Panc1 (cell line): ENCODE measurements at regions not wholly inside any gene's neighbourhood (a gene's known extent, or its start where the extent isn't known, plus 50 kb on each side); places are given as distances from the start of the nearest gene placed in this dataset.
A peak's percentile ranks its signal among the peaks of the same experiment; 100 is the strongest.
"Not testable (repeated sequence)": the region's sequence is repeated elsewhere in the genome, so short reads cannot be mapped to it uniquely, and the experiment has no call there.

Experiments used
- ATAC-seq: fragments of 200-7000 bp; cut with Tn5 transposase; 2 replicates; pipeline ENCODE4 v1.9.1; 2020; ENCODE audit warnings: mild to moderate bottlenecking, moderate library complexity
- BruUV-seq: library from RNA; stranded (reverse); fragments of 400-500 nt; replicated peaks from 2 replicates; lab custom pipeline; 2021; lab: Mats Ljungman, UMichigan
- CTCF ChIA-PET: fragments of 300-600 bp; sonication (Branson Sonifier 250); formaldehyde crosslinking; loops from one replicate; lab custom pipeline; 2022; ENCODE audit warnings: antibody characterized with exemption; lab: Charles Lee
- POLR2A ChIA-PET: fragments of 300-600 bp; sonication (Branson Sonifier 250); formaldehyde crosslinking; loops from one replicate; lab custom pipeline; 2022; ENCODE audit warnings: antibody characterized with exemption; lab: Charles Lee
- DNase-seq: peaks from one replicate; pipeline ENCODE4 v3.0.0-alpha.2; 2010; ENCODE audit warnings: low read depth, low spot score
- H3K27ac ChIP-seq: 2 replicates; pipeline ENCODE4 v1.5.1; 2011; ENCODE audit warnings: mild to moderate bottlenecking, low read length, inconsistent platforms
- H3K27me3 ChIP-seq: fragments of 200-500 bp; sonication (Bioruptor generic); 2 replicates; pipeline ENCODE4 v1.6.0; 2014; ENCODE audit warnings: low read length, inconsistent platforms; ENCODE audit not compliant: control insufficient read depth, insufficient read depth
- H3K36me3 ChIP-seq: fragments of 200-500 bp; sonication (Bioruptor generic); 2 replicates; pipeline ENCODE4 v1.5.1; 2014; ENCODE audit warnings: inconsistent platforms, mild to moderate bottlenecking, low read length, moderate library complexity; ENCODE audit not compliant: control insufficient read depth, insufficient read depth
- H3K4me1 ChIP-seq: 2 replicates; pipeline ENCODE4 v1.5.1; 2011; ENCODE audit warnings: inconsistent platforms, mild to moderate bottlenecking, low read length, moderate library complexity; ENCODE audit not compliant: control insufficient read depth, insufficient read depth
- H3K4me3 ChIP-seq, 2 experiments: 2 replicates each; pipeline ENCODE4 v1.5.1; 2011 to 2012; ENCODE audit warnings: low read depth in 2 of 2, low read length in 2 of 2, mild to moderate bottlenecking in 2 of 2, inconsistent platforms in 1 of 2, moderate library complexity in 1 of 2
- H3K9me3 ChIP-seq: fragments of 200-500 bp; sonication (Bioruptor generic); 2 replicates; pipeline ENCODE4 v1.5.1; 2014; ENCODE audit warnings: low read depth, mild to moderate bottlenecking, inconsistent platforms, low read length, moderate library complexity; ENCODE audit not compliant: control insufficient read depth, insufficient read depth
- in situ Hi-C: cut with HindIII; loops from 2 replicates; pipeline ENCODE4 v1.10.0; 2016; ENCODE audit warnings: low sequenced_read_pairs, low pct_unique_long_range_greater_than_20kb
- intact Hi-C: fragments of 100-400 bp; cut with micrococcal nuclease; formaldehyde crosslinking; loops from one replicate; pipeline ENCODE4 v1.10.0; 2022; ENCODE audit not compliant: unreplicated experiment

- H3K27ac ChIP-seq, ATAC-seq, H3K27me3 ChIP-seq, CTCF ChIA-PET, intact Hi-C loops, H3K9me3 ChIP-seq, H3K4me3 ChIP-seq, DNase-seq, in situ Hi-C loops, POLR2A ChIA-PET, H3K36me3 ChIP-seq, BruUV-seq, H3K4me1 ChIP-seq: not testable (repeated sequence)
Measured at GRCh38 chr7:128561116-128561722, 84.7 kb downstream of the METTL2B start.

- POLR2A ChIA-PET, BruUV-seq: not testable (repeated sequence)
Measured at GRCh38 chr7:128562795-128563194, 86.2 kb downstream of the METTL2B start.

GRCh38 chr7:128564123-128564700 lies 87.7 kb downstream of the METTL2B start:
- POLR2A ChIA-PET, H3K27me3 ChIP-seq, H3K4me1 ChIP-seq, H3K9me3 ChIP-seq, H3K36me3 ChIP-seq, ATAC-seq, DNase-seq, CTCF ChIA-PET, H3K4me3 ChIP-seq, in situ Hi-C loops, BruUV-seq, H3K27ac ChIP-seq, intact Hi-C loops: not testable (repeated sequence)

More at GRCh38 chr7:128562795-128563194, 86.2 kb downstream of the METTL2B start:
- H3K4me3 ChIP-seq, ATAC-seq, H3K4me1 ChIP-seq, H3K27ac ChIP-seq, DNase-seq, in situ Hi-C loops, CTCF ChIA-PET, intact Hi-C loops, H3K36me3 ChIP-seq, H3K27me3 ChIP-seq, H3K9me3 ChIP-seq: not testable (repeated sequence)

- in situ Hi-C loops, DNase-seq, H3K4me3 ChIP-seq, ATAC-seq, H3K27ac ChIP-seq, POLR2A ChIA-PET, H3K4me1 ChIP-seq, BruUV-seq, H3K36me3 ChIP-seq, CTCF ChIA-PET, intact Hi-C loops, H3K9me3 ChIP-seq, H3K27me3 ChIP-seq: not testable (repeated sequence)
Measured at GRCh38 chr7:128564932-128565864, 88.7 kb downstream of the METTL2B start.

- H3K27ac ChIP-seq, DNase-seq, BruUV-seq, H3K9me3 ChIP-seq, H3K4me1 ChIP-seq, H3K27me3 ChIP-seq, H3K4me3 ChIP-seq, CTCF ChIA-PET, in situ Hi-C loops, POLR2A ChIA-PET, intact Hi-C loops, H3K36me3 ChIP-seq: not testable (repeated sequence)
- ATAC-seq = peak; percentile 45; the same call in 1 of the 2 replicates
Measured at GRCh38 chr7:128575277-128575676, 96.8 kb upstream of the GARIN1A start.

- H3K36me3 ChIP-seq, CTCF ChIA-PET, H3K27ac ChIP-seq, DNase-seq, H3K9me3 ChIP-seq, intact Hi-C loops, H3K27me3 ChIP-seq, H3K4me1 ChIP-seq, POLR2A ChIA-PET, BruUV-seq, ATAC-seq, in situ Hi-C loops, H3K4me3 ChIP-seq: not testable (repeated sequence)
Measured at GRCh38 chr7:128576953-128577352, 95.1 kb upstream of the GARIN1A start.

GRCh38 chr7:128579843-128580242 lies 92.2 kb upstream of the GARIN1A start:
- H3K4me1 ChIP-seq, H3K9me3 ChIP-seq, CTCF ChIA-PET, H3K4me3 ChIP-seq, in situ Hi-C loops, H3K27me3 ChIP-seq, BruUV-seq, H3K27ac ChIP-seq, POLR2A ChIA-PET, H3K36me3 ChIP-seq, DNase-seq, intact Hi-C loops, ATAC-seq: not testable (repeated sequence)
